Activated CD8-positive, alpha-beta memory T cell treated with anti-CD3 and anti-CD28 coated beads for 1 hour (primary cell): ENCODE measurements at regions not wholly inside any gene's neighbourhood (a gene's known extent, or its start where the extent isn't known, plus 50 kb on each side); places are given as distances from the start of the nearest gene placed in this dataset.

ENCODE experiments used
- DNase-seq, 2 donors: peaks; one replicate each; pipeline ENCODE4 v3.0.0-alpha.2; 2020; ENCODE audit warnings: low read depth in 1 of 2; ENCODE audit errors: extremely low read depth in 1 of 2

DNA sequence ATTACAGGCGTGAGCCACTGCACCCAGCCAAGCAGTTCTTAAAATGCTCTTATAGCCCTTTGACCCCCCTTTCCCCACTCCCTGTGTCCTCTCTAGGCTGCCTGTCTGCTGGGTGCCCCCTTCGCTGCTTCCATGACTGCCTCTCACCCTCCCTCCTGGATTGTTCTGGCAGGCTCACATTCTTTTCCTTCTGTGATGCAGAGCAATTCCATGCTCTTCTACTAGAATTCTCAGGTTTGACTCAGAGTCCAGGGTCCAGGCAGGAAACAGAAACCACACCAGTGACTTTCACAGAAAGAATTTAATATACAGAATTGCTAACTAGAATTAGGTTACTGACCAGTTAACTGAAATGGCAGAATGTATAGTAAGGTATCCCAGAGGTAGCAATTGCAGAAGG lies 244.8 kb downstream of the BAMBI start:
- no peak for DNase-seq

DNA sequence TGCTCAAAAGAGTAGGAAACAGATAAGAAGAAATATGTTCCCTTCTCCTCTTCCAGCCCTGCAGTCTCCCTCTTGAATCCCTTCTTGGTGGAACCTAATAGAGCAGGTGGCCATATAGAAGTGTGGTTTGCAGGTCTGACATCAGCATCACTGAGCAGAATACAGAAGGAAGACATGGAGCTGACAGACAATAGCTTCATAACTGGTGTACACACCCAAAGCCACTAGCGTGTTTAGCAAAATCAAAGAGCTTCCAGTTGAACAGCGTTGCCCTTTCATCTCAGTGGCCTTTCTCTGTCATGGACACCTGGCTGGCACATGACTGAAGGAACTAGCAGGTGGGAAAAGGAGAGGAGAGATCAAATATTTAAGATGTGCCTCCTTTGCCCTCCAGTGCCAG lies 245.5 kb downstream of the BAMBI start:
- DNase-seq, result no peak

DNA sequence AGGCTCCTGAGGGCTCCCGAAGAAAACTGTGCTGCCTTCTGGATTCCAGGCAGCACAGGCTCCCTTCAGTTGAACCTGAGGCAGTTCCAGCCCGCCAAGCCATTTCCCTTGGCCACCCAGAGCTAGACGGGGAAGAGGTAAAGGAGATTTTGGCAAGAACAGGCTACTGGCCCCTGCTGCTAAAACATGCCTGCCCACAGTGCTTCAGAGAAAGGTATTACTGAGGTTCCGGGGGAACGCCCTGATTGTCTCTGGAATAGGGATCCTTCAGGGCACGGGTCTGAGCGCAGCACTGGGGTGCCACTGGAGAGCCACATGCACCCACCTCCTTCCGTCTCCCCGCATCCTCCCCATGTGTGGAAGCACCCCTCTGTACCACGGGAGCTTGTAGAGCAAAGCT lies 247.4 kb downstream of the BAMBI start:
- no peak for DNase-seq

DNA sequence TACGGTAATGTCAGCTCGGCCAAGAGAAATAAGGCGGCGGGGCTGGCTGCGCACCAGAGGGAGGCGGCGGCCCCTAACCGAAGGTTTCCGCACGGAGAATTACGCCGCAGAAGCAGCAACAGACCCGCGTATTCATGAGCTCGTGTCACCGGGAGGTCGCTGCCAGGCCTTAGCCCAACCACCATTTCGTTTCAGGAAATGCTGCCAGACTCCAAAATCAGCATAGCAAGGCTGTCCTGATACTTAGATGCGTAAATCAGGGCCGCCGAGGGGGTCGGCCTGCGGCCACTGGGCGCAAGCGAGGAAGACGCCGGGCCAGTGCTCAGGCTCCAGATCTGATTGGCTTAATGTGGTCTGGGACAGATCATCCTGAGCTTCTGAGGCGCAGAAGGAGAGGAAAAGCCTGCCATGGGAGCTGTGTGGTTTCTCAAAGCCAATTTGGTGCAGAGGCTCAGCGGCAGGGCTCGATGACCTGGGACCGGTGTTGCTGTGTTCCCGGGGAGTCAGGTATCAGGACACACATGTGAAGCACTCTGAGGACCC lies 247.9 kb downstream of the BAMBI start:
- no peak for DNase-seq

DNA sequence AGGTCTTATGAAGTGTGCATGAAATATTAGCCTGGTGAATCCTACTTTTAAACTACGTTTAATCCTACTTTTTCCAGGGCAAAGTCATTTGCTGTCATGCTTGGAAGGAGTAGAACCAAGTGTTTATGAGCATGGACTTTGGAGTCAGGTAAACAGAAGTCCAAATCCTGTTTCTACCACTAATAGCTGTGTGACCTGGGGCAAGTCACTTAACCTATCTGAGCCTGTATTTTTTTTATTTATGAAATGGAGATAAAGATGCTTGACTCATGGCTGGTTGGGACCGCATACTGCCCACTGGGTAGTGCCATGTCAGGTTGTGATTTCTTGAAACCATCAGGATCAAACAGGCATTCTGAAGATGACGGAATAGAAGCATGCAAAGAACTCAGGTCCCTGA lies 249.6 kb downstream of the BAMBI start:
- no peak for DNase-seq

DNA sequence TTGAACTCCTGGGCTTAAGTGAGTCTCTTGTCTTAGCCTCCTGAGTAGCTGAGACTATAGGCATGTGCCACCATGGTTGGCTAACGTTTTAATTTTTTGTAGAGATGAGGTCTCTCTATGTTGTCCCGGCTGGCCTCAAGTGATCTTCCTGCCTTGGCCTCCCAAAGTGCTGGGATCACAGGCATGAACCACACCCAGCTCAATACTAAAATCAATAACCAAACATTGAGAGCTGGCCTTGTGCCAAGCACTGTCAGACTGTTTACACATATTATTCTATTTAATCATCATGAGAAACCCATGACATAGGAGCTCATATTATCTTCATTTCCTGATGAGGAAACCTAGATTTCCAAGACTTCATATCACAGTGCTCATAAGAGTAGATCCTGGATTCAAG lies 251.2 kb downstream of the BAMBI start:
- DNase-seq, result no peak

DNA sequence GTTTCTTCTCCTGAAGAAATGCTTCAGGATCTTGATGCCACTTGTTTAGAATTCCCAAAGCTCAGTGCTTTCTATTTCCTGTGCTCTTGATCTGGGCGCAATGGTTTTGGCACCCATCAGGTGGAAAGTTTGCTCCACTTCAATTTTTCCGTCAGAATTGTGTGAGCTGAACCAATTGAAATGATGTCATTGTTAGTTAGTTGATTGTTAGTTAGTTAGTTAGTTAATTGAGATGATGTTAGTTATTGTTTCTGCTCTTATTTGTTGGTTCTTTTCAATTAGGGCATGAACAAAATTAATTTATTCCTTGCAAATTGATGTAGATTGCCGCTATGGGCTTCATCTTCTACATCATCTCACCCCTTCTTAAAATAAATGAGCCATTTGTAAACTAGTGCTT lies 252.6 kb downstream of the BAMBI start:
- no peak for DNase-seq

DNA sequence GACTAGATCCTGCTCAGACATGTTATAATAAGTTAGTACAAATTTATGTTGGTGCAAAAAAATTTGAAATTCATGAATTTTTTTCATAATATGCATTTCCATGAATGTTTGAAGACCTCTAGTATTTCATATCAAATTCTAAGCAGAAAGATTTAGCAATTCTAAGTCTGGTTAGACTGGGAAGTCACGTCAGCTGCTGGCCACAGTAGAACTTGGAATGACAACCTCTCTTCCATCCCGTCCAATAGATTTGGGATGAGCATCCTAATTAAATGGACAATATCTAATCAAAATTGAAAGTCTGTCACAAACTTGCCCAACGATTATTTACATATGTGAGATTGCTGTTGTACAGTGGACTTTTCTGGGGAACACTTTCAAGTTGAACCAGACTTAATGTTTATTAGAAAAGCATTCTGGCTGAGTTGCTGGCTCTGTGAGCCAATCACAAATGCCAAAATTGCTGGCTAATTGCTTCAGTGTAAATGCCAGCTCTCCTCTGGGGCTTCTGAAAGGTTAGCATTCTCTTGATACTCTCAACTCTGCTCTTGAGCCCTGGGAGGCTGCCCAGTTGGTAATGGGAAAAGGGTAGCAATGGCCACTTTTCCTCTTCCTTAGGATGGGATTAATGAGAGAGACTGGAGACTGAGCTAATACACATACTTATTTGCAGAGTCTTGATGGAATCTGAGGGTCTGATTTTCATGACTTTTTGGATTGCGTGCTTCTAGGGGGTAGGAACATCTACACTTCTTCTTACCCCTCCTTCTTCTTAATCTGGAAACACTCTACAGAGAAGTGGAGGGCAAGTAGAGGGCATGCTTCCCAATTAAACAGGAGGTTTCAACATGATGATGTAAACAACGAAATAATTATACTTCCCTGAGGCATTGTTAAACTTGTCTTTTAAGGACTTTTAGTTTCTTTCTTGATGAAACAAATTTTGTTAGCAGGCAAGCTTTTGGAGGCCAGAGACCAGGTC lies 253.5 kb downstream of the BAMBI start:
- no peak for DNase-seq

DNA sequence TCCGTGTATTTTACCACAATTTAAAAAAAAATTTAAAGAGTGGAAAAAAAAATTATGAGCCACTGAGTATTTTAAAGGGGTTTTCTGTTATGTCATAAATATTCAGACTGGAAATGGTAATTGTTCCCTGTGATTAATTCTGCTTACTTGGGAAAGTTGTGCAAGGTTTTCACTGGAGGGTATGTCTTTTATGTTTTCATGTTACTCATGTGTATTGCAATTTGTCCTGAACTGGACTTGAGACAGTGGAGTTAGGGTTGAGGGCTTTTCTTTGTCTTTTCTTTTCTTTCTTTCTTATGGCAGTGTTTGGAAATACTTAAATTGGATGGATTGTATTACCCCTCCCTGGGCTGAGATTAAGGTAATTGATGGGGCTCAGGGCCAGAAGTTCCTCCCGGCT lies 257.7 kb downstream of the BAMBI start:
- no peak for DNase-seq

DNA sequence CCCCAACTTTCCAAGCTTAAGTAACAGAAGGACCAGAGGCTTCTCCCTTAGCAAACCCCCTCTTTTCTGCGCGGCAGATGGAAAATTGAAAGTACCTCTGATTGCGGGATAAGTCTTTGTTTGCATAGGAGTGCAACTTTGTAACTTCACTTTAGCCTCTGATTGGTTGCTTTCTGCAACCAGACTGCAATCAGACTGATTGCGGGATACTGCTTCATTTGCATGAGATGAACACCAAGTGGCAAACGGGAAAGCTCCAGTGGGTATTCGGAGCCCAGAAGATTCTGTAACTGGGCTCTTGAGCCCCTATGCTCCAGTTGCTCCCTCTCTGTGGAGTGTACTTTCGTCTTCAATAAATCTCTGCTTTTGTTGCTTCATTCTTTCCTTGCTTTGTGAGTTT lies 260.6 kb downstream of the BAMBI start:
- DNase-seq, result no peak

DNA sequence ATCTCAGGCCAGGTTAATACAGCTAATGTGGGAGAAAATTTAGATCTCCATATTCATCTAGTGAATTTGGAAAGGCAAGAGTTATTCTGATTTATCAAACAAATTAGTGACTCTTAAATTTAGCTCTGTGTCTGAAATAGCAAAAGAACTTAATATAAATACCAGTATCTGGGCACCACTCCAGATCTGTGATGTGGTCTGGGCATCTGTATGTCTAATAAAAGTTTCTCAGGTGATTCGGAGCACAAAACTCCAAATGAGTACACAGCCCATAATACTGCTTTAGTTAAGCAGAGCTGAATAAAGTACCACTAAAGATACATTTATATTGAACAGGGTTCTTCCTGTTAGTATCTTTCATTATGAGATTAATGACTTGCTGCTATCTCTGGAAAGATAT lies 261.4 kb downstream of the BAMBI start:
- no peak for DNase-seq

DNA sequence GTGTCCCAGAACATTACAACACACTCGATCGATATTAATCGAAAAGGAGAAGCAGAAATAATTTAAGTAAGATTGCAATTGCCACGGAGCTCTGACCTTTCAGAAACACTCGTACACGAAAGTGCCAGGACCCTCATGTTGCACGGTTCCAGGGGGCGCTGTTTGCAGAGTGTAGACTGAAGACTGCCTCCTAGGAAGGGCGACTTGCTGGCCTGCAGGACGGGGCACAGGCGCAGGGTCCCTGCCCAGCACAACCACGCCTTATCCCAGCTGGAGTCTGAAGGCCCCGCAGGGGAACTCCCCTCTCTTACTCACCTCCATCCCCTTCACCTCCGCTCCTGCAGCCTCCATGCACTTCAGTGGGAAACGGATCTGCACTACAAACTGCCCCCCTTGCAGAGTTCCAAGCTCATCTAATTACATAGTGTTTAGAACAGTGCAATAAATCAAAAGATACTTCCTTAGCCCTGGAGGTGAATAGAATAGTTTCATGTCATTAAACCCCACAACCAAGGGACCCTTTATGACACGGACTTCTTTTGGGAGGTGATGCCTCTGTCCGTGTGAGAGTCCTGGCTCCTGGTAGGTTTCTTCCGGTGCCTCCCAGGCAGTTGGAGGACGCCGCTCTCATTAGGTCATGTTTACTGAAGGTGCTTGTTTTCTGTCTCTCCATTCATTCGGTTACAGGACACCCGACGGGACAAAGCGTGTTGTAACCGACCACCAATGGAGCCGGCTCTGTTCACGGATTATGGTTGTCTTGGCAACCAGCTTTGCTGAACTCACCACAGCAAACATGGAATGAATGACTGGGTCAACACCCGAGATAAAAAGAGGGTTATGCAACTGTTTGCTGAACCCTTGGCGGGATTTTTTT lies 262.2 kb downstream of the BAMBI start:
- no peak for DNase-seq

DNA sequence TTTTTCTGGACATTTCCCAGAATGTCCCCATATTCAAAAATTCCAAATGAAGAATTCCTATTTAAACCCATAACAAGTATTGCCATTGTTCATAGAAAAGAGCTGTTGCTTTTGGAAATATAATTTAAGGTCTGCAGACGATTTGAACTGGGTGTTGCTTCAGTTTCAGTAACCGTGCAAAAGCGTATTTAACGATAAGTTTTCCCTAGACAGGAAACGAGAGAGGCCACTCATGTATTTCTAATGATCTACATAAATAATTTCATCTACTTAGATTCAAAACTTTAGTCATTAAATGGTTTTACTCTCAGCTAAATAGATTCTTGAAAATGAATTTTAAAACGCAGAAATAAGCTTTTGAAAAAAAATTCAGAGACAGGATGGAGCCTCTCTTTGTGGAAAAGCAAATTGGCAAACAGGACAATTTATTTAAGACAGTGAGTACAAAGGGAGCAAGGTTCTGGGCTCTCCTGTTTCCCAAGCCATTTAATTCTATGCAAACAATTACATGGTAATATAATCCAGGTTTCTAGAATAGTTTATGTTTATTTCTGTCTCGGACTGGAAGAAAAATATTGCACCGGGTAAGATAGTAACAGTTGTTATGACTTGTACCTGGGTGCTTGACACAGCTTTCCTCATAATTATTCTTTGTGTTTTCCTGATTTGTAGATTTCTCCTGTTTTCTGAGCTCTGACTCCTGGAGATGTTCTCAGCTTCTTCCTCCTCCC lies 263.0 kb downstream of the BAMBI start:
- DNase-seq, result no peak

DNA sequence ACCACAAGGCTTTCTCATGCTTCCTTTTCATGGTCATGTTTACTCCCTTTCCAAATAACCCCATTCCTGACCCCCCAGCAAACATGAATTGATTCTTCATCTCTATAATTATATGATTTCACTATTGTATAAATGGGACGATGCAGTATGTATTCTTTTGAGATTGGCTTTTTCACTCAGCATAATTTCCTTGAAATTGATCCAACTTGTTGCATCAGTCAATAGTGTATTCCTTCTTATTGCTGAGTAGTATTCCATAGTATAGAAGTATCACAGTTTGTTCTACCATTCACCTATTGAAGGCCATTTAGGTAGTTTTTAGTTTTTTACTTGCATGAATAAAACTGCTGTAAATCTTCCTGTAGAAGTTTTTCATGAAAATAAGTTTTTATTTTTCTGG lies 264.7 kb downstream of the BAMBI start:
- DNase-seq, result no peak

DNA sequence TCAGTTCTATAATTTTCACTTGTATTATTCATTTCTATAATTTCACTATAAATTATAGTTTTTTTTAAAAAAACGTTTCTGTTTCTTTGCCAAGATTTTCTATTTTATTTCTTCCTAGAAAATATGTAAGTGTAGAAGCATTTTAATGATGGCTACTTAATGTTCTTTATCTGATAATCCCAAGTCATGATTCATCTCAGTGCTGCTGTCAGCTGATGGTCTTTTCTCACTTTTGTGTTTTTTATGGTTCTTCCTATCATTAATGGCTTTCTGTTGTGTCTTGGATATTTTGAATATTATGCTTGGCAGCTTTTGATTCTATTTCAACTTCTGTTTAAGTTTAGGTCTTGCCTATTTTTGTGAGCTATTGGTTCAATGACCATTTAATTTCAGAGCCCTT lies 268.6 kb downstream of the BAMBI start:
- DNase-seq, result no peak

DNA sequence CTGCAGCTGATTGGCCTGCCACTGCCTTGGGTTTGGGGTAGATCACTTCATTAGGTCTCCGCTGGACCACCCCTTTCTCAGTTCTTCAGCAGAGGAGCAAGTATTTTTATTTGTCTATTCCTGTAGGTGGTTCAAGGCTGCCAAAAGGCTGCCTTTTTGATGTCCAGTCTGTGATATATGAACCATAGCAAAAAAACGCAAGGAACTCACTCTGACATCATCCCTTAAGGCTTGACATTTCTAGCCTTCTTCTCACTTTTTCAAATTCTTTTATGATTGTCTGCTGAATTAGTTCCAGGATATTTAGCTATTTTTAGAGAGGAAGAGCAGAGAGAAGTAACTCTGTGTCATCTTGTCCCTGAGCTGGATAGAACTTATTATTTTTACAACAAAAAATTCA lies 269.2 kb downstream of the BAMBI start:
- DNase-seq, result no peak

DNA sequence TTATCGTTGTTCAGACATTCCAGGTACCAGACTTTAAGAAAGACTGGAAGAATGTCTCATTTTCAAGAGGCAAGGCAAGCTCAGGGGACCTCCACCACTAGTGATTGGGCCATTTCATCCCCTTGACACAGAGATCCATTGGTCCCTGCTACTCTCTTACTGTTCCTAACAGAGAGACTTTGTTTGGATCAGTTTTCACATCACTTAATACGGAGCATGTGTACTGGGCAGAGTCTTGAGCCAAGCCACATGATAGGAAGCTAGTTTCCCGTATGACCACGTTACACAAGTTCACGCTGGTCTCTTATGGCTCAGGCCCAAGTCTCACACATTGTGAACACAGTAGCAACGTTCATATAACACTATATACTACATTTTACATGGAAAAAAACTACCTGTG lies 269.9 kb downstream of the BAMBI start:
- DNase-seq, result no peak

DNA sequence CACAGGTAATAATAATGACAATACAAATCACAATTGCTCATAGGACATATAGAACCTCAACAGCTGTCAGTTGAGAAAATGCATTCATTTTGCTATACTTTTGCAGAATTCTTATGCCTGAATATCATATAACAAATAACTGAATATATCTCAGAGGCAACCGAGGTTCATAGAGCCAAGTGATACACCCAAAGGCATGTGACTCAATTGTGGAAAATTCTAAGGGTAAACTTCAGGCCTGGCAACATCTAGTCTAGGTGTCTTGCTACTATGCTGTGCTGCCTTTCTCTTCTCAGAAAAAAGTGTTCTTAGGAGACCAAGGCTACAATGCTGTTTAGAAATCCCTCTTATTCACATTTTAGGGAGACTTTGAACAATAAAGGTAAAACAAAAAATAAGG lies 270.7 kb downstream of the BAMBI start:
- no peak for DNase-seq

DNA sequence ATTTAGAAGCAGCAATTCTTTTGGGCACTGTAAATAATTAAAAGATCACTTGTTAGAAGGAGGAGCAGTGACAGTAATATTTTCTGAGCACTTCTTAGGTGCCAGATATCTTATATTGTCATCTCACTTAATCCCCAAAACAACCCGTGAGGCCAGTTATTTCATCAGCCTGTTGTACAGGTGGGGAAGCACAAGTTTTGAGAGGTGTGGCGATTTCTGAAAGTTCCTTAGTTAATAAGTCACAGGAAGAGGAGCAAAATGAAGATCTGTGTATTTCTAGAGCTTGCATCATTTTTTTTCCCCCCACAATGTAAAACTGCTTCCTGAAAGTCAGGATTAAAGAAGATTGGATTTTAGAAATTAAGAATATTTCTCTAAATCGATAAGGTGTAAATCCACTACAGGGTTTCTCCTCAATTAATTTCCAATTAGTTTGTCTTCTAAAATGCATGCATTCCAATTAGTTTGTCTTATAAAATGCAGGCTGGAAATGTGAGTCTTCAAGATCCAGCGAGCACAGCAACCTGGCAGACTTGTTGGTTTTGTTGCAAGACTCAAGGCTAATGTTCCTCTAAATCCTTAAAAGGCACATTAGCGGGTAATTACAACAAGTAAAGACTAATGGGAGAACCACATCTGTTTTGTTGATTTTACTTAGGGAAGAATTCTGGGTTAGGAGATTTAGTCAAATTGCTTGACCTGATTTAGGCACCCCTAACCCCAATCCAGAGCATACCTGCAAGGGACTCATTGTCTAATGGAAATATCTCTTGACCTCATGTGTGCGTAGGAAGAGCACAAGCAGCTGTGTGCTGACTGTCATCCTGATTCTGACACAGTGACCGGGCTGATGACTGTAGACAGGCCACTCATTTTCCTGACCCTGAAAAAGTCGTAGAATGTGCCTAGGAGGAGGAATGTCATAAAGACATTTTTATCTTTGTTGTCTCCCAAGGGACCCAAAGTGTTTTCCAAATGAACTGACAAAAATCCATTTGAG lies 272.0 kb downstream of the BAMBI start:
- DNase-seq, result no peak

DNA sequence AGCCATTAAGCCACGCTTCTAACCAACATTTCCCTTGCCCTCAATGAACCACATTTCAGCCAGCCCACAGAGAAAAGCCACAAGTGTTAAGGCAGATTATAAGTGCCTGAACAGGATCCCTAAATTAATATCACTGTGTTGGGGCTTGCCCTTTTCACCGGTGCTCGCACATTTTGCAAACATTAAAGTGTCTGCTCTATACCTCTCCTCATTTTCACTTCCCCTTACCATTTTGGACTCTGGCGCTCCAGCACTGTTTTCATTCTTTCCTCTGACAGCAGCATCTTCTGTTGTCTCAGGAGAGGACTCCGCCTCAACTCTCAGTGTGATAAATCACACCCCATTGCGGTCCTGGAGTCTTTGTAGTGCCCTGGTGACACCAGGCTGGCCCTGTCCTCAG lies 274.2 kb downstream of the BAMBI start:
- no peak for DNase-seq
